Epithelial cell of proximal tubule (primary cell): ENCODE measurements at regions not wholly inside any gene's neighbourhood (a gene's known extent, or its start where the extent isn't known, plus 50 kb on each side); places are given as distances from the start of the nearest gene placed in this dataset.

Experiments
- DNase-seq: peaks from one replicate; pipeline ENCODE4 v3.0.0-alpha.2; 2011; ENCODE audit warnings: low read depth
- H3K4me3 ChIP-seq: 2 replicates; pipeline ENCODE4 v1.5.1; 2011; ENCODE audit warnings: low read depth, mild to moderate bottlenecking, low read length
- CTCF ChIP-seq: conservative IDR thresholded peaks from 2 replicates; pipeline ENCODE4 v1.5.1; 2012; ENCODE audit warnings: low read depth, mild to moderate bottlenecking, low read length

GRCh38 chr15:66954601-66955000 lies 110.8 kb upstream of the SMAD3 start:
- no peak overlapping the region for H3K4me3 ChIP-seq
- no peak for TF ChIP-seq CTCF
- DNase-seq: no peak

- H3K4me3 ChIP-seq: no peak overlapping the region
- DNase-seq: no peak
- TF ChIP-seq CTCF: no peak
These were observed 110.3 kb upstream of the SMAD3 start for GRCh38 chr15:66955001-66955516.

GRCh38 chr15:66955871-66956585 lies 109.4 kb upstream of the SMAD3 start:
- DNase-seq: peak; percentile 73
- no peak overlapping the region for H3K4me3 ChIP-seq
- no peak for TF ChIP-seq CTCF

- DNase-seq: no peak
- no peak overlapping the region for H3K4me3 ChIP-seq
- TF ChIP-seq CTCF: no peak
These were observed 108.6 kb upstream of the SMAD3 start for GRCh38 chr15:66956672-66957430.

GRCh38 chr15:66957431-66957720 lies 108.0 kb upstream of the SMAD3 start:
- no peak overlapping the region for H3K4me3 ChIP-seq
- DNase-seq: no peak
- no peak for TF ChIP-seq CTCF

- no peak for DNase-seq
- TF ChIP-seq CTCF: no peak
- no peak overlapping the region for H3K4me3 ChIP-seq
These were observed 106.3 kb upstream of the SMAD3 start for GRCh38 chr15:66959066-66959465.
